ENCODE measurements at regions not wholly inside any gene's neighbourhood (a gene's known extent, or its start where the extent isn't known, plus 50 kb on each side); places are given as distances from the start of the nearest gene placed in this dataset.

DNA sequence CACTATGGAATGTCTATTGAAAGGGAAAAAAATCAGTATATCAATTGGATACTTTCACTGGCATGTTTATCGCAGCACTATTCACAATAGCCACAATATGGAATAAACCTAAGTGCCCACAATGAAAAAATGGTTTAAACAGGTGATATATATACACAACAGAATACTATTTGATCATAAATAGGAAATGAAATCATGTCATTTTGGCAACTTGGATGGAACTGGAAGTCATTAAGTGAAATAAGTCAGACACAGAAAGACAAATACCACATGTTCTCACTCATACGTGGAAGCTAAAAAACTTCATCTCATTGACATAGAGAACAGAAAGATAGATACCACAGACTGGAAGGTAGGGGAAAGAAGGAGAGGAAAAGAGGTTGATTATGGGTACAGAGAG lies 471.6 kb upstream of the FTMT start:
- TF ChIP-seq, protein P1, sequence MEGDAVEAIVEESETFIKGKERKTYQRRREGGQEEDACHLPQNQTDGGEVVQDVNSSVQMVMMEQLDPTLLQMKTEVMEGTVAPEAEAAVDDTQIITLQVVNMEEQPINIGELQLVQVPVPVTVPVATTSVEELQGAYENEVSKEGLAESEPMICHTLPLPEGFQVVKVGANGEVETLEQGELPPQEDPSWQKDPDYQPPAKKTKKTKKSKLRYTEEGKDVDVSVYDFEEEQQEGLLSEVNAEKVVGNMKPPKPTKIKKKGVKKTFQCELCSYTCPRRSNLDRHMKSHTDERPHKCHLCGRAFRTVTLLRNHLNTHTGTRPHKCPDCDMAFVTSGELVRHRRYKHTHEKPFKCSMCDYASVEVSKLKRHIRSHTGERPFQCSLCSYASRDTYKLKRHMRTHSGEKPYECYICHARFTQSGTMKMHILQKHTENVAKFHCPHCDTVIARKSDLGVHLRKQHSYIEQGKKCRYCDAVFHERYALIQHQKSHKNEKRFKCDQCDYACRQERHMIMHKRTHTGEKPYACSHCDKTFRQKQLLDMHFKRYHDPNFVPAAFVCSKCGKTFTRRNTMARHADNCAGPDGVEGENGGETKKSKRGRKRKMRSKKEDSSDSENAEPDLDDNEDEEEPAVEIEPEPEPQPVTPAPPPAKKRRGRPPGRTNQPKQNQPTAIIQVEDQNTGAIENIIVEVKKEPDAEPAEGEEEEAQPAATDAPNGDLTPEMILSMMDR (IDR thresholded peaks at IDR 0.05; ENCODE audit: low read depth, low read length, missing control alignments), result no peak
- in situ Hi-C loops (cut with HindIII; ENCODE audit: low sequenced_read_pairs), result no loop called here
- H3K4me3 ChIP-seq (ENCODE audit: low read depth, low read length), result no peak overlapping the region
- DNase-seq (ENCODE audit: low read depth), result no peak

DNA sequence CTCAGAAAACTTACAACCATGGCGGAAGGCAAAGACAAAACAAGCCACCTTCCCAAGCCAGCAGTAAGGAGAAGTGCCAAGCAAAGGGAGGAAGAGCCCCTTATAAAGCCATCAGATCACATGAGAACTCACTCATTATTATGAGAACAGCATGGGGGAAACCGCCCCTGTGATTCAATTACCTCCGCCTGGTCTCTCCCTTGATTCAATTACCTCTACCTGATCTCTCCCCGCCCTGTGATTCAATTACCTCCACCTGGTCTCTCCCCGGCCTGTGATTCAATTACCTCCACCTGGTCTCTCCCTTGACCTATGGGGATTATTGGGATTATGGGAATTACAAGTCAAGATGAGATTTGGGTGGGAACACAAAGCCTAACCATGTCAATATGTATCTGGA lies 467.3 kb upstream of the FTMT start:
- TF ChIP-seq, protein P1 (IDR thresholded peaks at IDR 0.05; ENCODE audit: low read depth, low read length, missing control alignments), result no peak
- H3K4me3 ChIP-seq (ENCODE audit: low read depth, low read length), result no peak overlapping the region
- in situ Hi-C loops (cut with HindIII; ENCODE audit: low sequenced_read_pairs), result no loop called here
- DNase-seq (ENCODE audit: low read depth), result no peak

DNA sequence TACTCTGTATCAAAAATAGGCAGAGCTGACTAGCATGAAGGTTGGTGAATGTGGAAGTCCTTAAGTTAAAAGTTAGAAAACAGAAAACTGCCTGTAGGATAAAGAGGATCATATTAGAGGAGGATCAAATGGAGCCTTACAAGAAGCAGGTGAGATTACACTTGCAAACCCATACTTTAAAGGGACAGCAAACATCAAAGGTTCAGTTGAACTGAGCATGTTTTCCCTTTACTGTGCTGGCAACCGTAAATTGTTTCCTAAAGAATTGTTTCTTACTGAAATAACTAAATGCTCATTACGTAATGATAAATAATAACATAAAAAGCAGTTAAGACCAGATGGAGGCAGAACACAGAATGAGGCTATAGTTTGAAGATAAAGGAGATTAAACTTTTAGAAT lies 465.3 kb upstream of the FTMT start:
- TF ChIP-seq, protein P1 (IDR thresholded peaks at IDR 0.05; ENCODE audit: low read depth, low read length, missing control alignments), result no peak
- DNase-seq (ENCODE audit: low read depth), result no peak
- no peak overlapping the region for H3K4me3 ChIP-seq (ENCODE audit: low read depth, low read length)
- in situ Hi-C loops (cut with HindIII; ENCODE audit: low sequenced_read_pairs), result no loop called here

DNA sequence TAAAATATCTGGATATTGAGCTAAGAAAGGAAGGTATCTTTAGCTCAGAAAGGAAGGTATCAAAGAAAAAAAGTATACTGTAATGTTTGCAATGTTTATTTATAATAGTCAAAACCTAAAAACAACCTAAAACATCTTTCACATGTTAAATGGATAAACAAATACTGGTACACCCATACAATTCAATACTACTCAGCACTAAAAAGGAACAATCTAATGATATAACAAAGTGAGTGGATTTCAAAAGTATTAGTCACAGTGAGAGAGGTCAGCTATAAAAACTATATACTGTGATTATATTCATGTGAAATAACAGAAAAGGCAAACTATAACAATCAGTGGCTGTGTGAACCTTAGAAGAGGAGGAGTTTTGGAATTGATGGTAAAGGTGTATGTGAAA lies 455.0 kb upstream of the FTMT start:
- no peak for DNase-seq (ENCODE audit: low read depth)
- in situ Hi-C loops (cut with HindIII; ENCODE audit: low sequenced_read_pairs), result no loop called here
- no peak overlapping the region for H3K4me3 ChIP-seq (ENCODE audit: low read depth, low read length)
- TF ChIP-seq, protein P1 (IDR thresholded peaks at IDR 0.05; ENCODE audit: low read depth, low read length, missing control alignments), result no peak

DNA sequence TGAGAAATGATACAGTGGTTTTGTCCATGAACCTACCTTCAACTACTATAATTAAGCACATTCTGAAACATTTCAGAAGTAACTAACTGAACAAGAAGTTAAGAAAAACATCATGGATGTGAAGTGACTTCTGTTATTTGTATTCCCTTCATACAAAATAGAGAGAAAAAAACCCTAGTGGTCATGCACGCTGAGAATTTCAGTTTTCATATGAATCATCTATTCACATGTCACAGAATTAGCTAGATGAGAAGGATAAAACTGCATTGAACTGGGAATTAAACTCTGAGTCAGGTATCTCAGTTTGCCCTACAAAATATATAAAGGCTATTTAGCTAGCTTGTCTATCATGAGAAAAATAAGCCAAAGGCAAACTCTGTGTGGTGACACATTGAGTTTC lies 451.8 kb upstream of the FTMT start:
- TF ChIP-seq, protein P1 (IDR thresholded peaks at IDR 0.05; ENCODE audit: low read depth, low read length, missing control alignments), result no peak
- H3K4me3 ChIP-seq (ENCODE audit: low read depth, low read length), result no peak overlapping the region
- no peak for DNase-seq (ENCODE audit: low read depth)
- in situ Hi-C loops (cut with HindIII; ENCODE audit: low sequenced_read_pairs), result no loop called here

DNA sequence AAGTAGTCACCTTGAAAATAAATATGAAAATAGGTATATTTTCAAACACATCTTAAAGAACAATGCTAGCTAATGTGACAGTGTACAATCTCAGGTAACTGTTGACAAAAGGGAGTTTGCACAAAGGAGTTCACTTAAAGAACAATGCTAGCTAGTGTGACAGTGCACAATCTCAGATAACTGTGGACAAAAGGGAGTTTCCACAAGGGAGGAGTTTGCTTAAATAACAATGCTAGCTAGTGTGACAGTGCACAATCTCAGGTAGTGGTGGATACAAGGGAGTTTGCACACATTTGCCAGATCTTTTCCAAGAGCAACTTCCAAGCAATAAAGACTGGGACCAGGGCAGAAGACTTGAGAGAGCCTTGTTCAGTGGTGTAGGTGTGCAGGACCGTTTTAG lies 442.9 kb upstream of the FTMT start:
- no peak overlapping the region for H3K4me3 ChIP-seq (ENCODE audit: low read depth, low read length)
- in situ Hi-C loops (cut with HindIII; ENCODE audit: low sequenced_read_pairs), result no loop called here
- no peak for DNase-seq (ENCODE audit: low read depth)
- TF ChIP-seq, protein P1 (IDR thresholded peaks at IDR 0.05; ENCODE audit: low read depth, low read length, missing control alignments), result no peak

DNA sequence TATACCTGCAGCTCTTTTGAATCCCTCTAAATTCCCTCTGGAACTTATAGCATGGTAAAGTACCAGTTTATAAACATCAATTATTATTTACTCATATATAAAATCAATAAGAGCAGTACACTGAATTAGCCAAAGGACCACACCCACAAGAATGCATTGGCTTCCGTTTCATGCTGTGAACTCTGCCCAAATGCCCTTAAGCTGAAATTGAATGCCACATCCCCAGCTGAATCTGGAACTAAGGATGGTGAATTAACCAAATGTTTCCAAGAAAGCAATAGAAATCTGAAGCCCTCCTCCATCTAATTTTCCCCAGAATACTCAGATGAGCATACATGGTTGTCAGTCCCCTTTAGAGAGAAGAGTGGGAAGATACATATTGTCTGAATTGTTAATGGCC lies 436.4 kb upstream of the FTMT start:
- TF ChIP-seq, protein P1 (IDR thresholded peaks at IDR 0.05; ENCODE audit: low read depth, low read length, missing control alignments), result no peak
- no peak for DNase-seq (ENCODE audit: low read depth)
- no peak overlapping the region for H3K4me3 ChIP-seq (ENCODE audit: low read depth, low read length)
- in situ Hi-C loops (cut with HindIII; ENCODE audit: low sequenced_read_pairs), result no loop called here
